NB4 (cell line): ENCODE measurements at regions not wholly inside any gene's neighbourhood (a gene's known extent, or its start where the extent isn't known, plus 50 kb on each side); places are given as distances from the start of the nearest gene placed in this dataset.
"Not testable (repeated sequence)": the region's sequence is repeated elsewhere in the genome, so short reads cannot be mapped to it uniquely, and the experiment has no call there.

Experiments
- MYC ChIP-seq: IDR thresholded peaks from 2 replicates; pipeline ENCODE4 v1.6.1; 2011; ENCODE audit warnings: low read depth, low read length
- POLR2A ChIP-seq: IDR thresholded peaks from 2 replicates; pipeline ENCODE4 v1.6.1; 2011; ENCODE audit warnings: mild to moderate bottlenecking; ENCODE audit not compliant: insufficient read length; ENCODE audit errors: extremely low read depth

GRCh38 chr9:101821450-101821849, 83.0 kb upstream of the GRIN3A start:
- not testable (repeated sequence) for TF ChIP-seq MYC, POLR2A
